CD4-positive, alpha-beta T cell treated with Interleukin-4 for 4 hours (primary cell): ENCODE measurements at regions not wholly inside any gene's neighbourhood (a gene's known extent, or its start where the extent isn't known, plus 50 kb on each side); places are given as distances from the start of the nearest gene placed in this dataset.
"Not testable (repeated sequence)": the region's sequence is repeated elsewhere in the genome, so short reads cannot be mapped to it uniquely, and the experiment has no call there.

Experiments
- DNase-seq: peaks from one replicate; pipeline ENCODE4 v3.0.0-alpha.2; 2020

DNA sequence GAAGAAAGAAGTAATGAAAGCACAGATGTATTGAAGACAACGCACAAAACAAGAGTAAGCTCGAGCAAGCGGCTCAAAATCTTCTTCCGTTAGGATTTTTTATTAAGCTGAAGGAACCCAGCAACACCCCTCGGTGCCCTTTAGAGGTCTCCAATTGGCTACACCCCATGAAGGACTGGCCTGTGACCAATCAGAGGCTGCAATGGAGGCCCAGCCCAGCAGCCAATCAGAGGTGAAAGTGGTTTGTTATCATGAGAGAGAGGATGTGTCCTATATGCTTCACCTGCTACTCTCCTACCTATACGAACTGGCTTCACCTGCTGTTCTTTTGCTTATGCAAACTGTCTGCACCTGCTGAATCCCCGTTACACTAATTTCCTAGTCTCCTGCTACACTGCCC lies 358.8 kb downstream of the C12orf50 start:
- no peak for DNase-seq

DNA sequence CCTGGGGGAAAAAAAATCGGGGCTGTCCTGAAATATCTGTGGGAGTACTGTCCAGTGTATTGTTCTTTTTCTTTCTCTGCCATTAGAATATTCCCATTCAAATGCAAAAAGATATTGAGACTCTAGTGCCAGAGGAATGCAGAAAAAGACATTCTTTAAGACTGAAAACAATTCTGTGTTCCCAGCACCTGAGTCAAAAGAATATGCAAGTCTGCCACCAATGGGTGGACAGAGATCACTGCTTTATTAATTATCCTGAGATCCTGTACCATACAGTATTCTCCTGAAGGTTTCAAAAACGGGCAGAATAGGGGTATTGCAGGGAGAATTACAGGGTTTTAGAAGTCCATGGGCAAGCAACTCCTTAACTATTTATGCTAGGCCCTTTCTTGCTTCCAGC lies 361.8 kb downstream of the C12orf50 start:
- DNase-seq, result no peak

DNA sequence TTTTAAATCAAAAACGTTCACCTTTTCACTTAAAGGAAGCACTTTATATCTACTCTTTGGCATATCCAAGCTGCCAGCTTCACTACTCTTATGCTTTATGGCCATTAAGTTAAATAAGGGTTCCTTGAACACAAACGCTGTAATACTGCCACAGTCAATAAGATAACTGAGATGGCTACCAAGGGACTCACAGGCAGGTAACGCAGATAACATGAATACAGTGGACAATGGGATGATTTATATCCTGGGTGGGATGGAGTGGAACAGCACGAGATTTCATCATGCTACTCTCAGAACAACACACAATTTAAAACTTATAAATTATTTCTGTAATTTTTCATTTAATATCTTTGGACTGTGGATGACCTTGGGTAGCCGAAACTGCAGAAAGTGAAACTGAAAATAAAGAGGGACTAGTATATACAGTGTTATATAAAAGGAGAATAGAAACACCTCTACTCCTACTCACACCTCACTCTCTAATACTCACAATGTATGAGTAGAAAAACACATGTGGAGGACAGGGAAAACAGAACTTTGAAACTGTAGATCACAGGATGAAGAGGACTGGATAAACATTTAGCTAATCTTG lies 367.3 kb downstream of the C12orf50 start:
- no peak for DNase-seq

DNA sequence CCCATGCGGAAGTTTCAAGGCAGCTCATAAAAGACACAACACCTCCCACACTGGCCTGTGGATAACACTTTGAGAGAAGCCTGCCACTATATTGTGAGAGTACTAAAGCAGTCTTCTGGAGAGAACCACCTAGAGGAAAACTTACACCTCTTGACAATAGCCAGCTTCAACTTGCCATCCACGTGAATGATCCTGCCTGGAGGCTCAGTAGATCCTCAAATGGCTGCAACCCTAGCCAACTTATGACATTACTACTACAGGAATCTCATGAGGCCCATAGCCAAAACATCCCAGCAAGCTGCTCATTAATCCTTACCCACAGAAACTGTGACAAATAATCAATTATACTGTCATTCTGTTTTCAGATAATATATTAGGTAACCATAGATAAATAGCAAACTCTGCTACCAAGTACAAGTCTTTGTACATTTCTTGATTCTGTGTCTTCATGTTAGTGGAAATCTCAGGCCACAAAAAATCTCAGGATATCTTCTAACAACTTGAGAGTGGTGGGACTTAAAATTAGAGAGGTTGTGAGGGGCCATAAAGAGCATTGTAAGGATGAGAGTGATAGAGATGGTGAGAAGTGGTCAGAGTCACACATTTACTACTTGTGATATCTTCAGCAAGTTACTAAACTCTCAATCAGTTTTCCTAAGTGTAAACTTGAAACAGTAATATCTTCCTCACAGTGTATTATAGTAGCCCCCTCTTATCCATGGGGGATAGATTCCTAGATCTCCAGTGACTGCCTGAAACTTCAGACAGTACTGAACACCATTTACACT lies 368.0 kb downstream of the C12orf50 start:
- DNase-seq, result no peak

DNA sequence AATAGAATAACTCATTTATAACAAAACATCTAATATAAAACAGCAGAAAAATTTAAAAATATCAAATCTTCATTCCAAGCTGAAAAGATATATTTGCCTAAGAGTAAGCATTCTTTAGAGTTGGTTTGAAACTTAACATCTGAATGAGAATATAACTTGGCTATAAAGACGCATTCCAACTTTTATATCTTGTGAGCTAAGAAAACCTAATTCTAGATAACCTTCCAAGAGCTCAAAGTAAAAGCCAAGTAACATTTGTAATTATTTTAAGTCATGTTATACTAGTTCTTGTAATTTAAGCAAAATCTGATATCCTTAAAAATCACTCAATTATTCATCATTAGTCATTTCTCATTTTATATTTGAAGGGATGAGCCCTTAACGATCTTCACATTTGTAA lies 368.9 kb downstream of the C12orf50 start:
- no peak for DNase-seq

DNA sequence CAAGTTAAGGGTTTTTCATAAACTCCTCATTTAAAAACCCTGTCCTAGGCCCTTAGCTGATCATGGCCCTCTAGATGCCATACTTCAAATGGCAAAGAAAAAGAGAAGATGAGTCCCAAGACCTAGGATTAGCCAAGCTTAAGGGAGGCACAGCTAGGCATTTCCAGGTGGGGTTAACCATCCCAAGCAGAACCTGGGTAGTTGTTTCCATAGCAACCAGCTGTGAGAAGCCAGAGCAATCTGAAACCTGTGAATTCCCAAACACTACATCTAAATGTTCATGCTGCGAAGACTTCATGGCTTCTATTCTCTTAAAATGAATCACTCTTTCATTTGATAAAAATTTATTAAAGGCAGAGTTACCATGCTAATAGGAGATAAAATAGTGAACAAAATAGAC lies 372.9 kb downstream of the C12orf50 start:
- no peak for DNase-seq

DNA sequence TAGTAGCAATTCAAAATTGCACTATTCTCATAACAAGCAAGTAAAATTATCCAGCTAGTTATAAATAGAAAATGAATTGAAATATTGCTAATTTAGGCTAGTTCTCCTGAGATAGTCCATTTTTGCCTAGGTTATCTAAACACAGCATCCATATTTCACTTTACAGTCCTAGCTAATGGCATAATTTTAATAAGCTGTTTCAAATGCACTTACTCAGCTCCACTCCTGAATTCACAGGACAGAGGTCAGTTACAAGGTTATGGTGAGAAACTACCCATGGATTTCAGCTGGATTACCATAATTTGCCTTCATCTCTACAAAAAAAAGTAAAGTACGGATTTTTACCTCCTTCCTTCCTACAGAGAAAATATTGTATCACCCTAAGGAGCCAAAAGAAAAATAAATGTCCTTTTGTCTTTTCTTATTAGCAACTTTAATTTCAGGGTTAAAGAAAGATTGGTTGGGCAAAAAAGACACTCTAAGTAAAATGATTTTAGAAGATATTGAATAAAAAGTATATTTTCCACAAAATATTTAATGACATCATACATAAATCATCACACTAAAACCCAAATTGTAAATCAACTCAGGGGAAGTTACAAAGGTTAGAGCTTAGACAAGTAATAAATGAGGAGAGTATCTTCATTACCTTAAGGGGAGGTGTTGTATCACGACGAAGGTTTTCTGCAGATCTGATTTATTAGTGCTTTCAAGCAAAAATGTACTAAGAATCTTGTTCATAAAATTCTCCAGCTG lies 377.4 kb downstream of the C12orf50 start:
- DNase-seq, result no peak

DNA sequence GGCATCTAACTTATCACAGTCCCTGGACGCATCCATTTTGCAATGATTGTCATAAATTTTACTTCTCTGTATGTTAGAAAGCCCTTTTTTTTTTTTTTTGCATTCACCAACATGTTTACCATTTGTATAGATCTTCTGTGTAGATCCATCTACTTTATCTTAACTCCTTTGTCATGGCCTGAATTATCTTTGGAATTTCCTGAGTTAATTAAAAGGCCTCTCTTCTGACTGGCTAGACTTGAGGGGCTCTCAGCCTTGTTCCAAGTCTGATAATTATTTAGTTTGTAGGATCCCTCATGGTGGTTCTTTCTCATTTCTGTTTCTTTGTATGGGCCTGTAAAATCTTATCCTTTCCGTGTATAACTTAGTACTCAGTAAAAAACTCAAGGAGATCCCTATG lies 387.0 kb downstream of the C12orf50 start:
- DNase-seq, result no peak

DNA sequence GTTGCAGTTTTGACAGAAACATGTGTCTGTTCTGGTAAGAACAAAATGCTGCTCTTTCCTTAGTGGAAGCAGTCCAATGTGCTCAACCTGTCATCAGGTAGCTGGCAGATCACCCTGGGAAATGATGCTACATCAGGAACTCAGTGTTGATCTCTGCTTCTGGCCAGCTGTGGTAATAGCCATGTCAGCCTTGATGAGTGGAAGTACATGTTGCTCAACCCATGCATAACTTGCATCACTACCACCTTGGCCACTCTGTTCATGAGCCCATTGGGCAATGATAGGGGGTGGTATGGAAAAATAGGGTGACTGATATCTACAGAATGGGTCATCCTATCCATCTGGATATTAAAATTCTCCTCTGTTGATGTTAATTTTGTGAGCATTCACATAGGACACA lies 411.0 kb downstream of the C12orf50 start:
- DNase-seq, result no peak

DNA sequence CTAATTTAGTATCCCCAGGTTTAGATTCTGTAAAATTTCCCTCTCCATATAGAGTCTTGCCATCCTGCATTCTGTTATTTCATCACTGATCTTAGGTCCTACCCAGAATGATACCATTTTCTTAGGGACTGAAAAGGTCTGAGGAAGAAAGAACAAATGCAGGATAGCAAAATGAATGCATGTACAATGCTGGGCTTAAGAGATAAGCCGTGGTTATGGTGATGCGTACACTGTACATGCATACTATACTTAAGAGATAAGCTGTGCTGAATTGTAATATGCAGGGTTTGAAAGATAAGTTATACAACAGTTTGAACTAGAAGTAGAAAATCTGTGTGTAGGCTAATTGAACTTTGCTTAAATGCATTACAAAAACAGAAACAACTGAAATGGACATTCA lies 416.2 kb downstream of the C12orf50 start:
- DNase-seq, result no peak

DNA sequence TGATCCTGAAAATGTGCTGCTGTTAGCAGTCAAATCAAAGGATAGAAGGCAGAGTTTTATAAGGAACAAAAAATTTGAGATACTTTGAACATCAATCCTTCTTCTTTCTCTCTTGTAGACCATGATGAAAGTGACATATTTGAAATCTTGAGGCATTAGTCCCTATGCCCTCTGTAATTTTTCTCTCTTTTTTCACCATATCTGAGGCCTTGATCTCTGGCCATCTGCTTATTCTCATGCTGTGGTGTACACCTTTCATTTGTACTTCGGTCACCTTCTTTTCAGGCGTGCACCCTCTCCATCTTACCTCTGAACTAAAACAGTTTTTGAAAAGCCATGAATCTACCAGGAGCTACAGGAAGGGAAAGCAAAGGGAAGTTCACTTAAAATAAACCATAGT lies 420.9 kb downstream of the C12orf50 start:
- no peak for DNase-seq

DNA sequence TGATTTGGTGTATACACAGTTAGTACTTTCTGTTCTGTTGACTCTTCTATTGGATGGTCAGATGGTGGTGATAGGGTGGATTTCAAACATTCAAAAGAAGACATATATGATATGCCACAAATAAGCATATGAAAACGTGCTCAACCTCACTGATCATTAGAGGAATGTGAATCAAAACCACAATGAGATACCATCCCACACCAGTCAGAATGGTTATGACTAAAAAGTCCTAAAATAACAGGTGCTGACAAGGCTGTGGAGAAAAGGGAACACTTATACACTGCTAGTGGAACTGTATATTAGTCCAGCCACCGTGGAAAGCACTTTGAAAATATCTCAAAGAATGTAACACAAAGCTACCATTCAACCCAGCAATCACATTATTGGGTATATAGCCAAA lies 425.5 kb downstream of the C12orf50 start:
- no peak for DNase-seq

DNA sequence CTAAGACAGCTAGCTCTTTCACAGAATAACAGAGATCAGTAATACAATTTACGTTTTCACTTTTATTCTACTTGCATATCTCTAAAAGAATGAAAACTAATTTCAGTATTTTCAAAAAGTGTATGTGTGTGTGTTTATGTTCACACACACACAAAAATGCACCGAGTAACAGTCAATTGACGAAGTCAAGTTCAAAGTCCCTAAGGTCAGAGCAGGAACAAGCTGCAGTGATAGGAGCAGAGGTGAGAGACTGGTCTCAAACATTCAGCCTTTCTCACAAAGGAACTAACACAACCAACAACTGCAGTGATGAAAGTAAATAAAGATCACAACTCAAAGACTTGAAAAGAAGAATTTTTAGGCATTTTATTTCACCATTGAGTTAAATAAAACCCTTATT lies 429.7 kb downstream of the C12orf50 start:
- DNase-seq, result no peak

DNA sequence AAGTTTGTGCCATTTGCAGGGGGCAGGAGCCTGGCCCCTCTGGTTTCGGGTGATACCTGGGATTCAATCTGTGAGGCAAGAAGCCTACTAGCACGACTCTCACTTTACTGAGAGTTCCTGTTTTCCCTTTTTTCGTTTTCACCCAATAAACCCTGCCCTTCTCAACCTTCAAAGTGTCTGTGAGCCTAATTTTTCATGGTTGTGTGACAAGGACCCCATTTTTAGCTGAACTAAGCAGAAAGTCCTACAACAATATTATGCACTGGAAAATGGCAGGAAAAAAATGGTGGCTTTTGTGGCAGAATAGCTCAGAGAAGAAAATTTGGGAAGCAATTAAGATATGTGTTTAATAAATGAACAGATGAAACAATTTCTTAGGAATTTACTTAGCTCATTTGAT lies 432.1 kb downstream of the C12orf50 start:
- DNase-seq, result no peak

DNA sequence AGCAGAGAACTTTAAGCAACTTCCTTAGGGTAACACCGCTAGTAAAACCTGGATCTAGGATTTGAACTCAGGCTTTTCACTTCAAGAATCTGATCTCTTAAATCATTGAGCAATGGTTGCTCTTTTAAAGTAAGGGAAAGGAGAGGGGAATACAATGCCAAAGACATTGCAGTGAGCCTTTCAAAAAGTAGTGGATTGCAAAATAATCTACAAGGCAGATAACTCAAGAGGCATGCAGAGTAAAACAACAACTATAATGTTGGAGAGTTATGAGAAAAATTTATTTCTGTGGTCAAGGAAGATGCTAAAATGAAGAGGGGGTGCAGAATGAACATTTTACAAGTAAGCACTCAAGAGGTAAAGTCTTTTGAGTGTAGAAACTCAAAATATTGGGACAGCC lies 432.6 kb downstream of the C12orf50 start:
- DNase-seq, result no peak

DNA sequence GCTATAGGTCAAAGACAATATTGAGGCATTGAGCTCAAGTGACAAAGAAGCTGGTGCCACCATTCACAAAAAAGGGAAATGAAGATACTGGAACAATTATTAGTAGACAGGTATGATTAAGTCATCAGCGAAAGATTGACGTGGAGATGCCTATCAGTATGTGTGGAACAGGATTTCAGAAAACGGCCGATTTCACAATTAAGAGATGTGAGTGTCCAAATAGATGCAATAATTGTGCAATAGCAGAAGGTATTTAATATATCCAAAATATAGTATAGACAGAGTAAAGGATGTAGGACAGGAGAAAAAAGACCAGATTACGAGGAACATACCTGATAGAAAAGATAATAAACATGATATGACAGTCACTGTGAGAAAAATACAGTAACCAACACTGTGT lies 433.1 kb downstream of the C12orf50 start:
- no peak for DNase-seq

DNA sequence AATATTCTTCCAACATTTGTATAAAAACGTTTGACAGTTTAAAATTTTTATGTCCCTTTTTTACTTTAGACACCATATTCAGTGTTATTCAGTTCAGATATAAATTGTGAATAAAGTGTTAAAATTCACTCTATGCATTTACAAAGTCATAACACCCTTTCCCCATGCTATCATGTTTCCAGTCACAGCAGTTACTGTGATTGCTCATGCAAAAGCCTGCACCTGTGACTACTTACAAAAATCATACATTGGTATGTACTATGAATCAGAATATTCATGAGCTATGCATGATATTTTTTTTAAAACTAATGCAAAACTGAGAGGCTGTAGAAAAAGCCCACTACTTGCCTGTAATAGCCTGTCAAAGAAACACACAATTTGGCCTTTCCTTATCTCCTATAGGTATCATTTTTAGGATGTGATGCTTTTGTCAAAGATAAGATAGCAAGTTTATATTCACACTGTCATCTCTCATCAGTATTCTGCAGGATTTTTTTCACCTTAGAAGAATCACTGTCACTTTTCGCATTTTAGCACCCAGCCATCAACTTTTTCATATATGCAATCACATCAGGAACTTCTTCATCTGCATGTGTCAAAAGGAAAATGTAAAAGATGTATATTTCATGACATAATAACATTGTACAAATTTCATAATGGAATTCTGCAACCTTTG lies 443.2 kb downstream of the C12orf50 start:
- DNase-seq, result no peak

DNA sequence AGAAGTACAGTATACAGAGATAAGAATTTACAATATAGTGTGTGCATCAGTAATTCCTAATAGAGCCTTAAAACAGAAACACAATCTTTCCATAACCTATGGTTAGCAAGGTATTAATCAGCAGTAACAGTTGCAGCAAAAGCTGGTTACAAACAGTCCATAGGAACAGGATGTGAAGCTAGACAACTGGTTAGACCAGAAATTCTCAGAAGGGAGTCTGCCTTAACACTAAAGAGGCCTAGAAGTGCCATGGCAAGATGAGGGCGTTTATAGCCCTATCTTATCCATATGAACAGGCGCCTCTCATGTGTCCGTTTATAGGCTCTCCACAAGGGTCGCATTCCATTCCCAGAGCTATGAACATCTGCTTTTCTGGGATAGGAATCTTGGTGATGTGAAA lies 450.1 kb downstream of the C12orf50 start:
- not testable (repeated sequence) for DNase-seq

DNA sequence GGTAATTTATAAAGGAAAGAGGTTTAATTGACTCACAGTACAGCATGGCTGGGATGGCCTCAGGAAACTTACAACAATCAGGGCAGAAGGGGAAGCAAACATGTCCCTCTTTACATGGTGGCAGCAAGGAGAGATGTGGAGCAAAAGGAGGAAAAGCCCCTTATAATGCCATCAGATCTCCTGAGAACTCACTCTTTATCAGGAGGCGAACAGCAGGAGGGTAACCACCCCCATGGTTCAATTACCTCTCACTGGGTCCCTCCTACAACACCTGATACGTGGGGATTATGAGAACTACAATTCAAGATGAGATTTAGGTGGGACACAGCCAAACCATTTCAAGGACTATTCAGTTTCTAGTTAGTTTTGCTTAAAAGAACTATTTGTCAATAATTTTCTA lies 453.3 kb downstream of the C12orf50 start:
- no peak for DNase-seq

DNA sequence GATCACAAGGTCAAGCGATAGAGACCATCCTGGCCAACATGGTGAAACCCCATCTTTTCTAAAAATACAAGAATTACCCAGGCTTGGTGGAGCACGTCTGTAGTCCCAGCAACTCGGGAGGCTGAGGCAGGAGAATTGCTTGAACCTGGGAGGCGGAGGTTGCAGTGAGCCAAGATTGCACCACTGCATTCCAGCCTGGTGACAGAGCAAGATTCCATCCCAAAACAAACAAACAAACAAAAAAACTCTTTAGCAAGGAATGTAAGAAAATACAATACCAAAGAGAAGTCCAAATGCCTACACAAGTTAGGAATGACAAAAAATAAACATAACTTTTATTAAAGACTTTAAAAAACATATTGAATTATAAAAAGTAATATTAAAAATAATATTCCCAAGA lies 462.3 kb downstream of the C12orf50 start:
- DNase-seq, result not testable (repeated sequence)

DNA sequence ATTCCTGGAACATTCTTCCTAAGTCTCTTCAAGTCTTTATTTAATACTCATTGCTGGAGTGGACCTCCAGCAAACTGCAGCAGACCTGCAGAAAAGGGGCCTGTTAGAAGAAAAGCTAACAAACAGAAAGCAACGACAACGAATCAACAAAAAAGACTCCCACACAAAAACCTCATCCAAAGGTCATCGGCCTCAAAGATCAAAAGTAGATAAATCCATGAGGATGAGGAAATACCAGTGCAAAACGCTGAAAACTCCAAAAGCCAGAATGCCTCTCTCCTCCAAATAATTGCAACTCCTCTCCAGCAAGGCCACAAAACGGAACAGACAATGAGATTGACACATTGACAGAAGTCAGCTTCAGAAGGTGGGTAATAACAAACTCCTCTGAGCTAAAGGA lies 472.2 kb downstream of the C12orf50 start:
- no peak for DNase-seq

DNA sequence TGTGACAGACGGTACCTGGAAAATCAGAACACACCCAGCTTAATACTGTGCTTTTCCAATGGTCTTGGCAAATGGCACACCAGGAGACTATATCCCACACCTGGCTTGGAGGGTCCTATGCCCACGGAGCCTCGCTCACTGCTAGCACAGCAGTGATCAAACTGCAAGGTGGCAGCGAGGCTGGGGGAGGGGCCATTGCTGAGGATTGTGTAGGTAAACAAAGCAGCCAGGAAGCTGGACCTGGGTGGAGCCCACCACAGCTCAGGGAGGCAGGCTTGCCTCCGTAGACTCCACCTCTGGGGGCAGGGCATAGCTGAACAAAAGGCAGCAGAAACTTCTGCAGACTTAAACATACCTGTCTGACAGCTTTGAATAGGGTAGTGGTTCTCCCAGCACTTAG lies 498.0 kb downstream of the C12orf50 start:
- DNase-seq, result not testable (repeated sequence)

DNA sequence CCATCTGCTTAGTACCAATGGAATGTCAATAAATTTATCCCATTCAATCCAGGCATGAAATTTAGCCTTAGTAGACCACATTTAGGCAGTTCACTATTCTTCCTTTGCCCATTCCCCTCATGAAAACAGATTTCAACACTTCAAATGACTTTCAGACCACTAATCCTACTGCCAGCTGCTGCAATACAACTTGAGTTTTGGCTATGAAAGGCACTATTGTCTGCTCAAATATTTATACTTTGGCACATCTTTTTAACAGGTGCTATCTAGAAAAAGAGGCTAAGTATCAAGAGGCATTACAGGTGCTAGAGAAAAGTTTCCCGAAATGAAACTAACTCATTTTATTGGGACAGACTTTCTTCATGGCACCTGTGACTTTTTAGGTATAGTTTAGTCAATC lies 499.8 kb downstream of the C12orf50 start:
- DNase-seq, result no peak

DNA sequence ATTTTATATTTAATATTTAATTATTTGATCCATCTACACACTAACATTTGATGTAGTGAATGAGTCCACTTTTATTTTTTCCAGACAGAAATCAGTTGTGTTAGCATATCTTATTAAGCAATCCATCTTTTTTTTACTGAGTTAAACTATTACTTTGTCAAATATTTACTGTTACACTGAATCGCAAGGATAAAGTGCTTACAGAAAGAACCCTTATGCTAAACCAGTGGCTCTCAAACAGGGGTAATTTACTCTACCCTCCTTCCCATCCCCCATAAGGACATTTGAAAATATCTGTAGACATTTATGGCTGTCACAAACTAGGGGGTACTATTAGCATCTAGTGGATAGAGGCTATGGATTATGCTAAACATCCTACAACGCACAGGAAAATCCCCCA lies 508.2 kb downstream of the C12orf50 start:
- DNase-seq, result no peak
